Ovary (tissue), 3 donors: ENCODE measurements at regions not wholly inside any gene's neighbourhood (a gene's known extent, or its start where the extent isn't known, plus 50 kb on each side); places are given as distances from the start of the nearest gene placed in this dataset.

Source experiments
- EP300 ChIP-seq: sonication (generic); formaldehyde crosslinking; IDR thresholded peaks from one replicate; pipeline ENCODE4 v1.6.1; 2017; ENCODE audit warnings: antibody characterized with exemption
- TF ChIP-seq, protein P1 (sequence below), 3 donors: fragments of 450-650 bp in 2 of 3; fragments of 200-600 bp in 1 of 3; IDR thresholded peaks; one replicate each; pipeline versions ENCODE4 v1.5.1 to v1.8.0; 2016 to 2022; ENCODE audit warnings: antibody characterized with exemption in 3 of 3, mild to moderate bottlenecking in 1 of 3
- donor health status: DM: no; HTN: no; CAD: no.

DNA sequence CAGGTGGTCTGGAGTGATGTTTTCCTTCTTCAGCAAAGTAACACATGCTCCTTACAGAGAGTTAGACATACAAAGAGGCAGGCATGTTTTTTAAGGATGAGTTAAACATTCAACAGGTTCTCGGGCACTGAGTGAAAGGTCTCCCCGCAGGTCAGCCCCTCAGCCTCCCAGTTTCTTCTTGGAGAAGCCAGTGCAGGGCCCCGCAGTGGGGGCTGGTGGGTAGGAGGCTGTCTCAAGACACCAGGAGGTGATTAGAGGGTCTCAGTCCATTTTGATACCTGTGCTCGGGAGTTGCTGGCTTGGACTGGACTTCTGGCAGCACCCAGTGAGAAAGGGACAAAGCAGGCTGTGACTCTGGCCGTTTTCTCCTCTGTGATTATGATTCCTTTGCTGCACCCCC is 78.6 kb upstream of the ZNF479 start:
- TF ChIP-seq EP300: no peak
- TF ChIP-seq, protein P1, sequence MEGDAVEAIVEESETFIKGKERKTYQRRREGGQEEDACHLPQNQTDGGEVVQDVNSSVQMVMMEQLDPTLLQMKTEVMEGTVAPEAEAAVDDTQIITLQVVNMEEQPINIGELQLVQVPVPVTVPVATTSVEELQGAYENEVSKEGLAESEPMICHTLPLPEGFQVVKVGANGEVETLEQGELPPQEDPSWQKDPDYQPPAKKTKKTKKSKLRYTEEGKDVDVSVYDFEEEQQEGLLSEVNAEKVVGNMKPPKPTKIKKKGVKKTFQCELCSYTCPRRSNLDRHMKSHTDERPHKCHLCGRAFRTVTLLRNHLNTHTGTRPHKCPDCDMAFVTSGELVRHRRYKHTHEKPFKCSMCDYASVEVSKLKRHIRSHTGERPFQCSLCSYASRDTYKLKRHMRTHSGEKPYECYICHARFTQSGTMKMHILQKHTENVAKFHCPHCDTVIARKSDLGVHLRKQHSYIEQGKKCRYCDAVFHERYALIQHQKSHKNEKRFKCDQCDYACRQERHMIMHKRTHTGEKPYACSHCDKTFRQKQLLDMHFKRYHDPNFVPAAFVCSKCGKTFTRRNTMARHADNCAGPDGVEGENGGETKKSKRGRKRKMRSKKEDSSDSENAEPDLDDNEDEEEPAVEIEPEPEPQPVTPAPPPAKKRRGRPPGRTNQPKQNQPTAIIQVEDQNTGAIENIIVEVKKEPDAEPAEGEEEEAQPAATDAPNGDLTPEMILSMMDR (IDR thresholded peaks at IDR 0.05): no peak
